Epithelial cell of esophagus (primary cell): ENCODE measurements at regions not wholly inside any gene's neighbourhood (a gene's known extent, or its start where the extent isn't known, plus 50 kb on each side); places are given as distances from the start of the nearest gene placed in this dataset.

Experiments used
- DNase-seq: peaks from one replicate; pipeline ENCODE4 v3.0.0; 2010; ENCODE audit warnings: low read depth
- H3K4me3 ChIP-seq: 2 replicates; pipeline ENCODE4 v1.5.1; 2011; ENCODE audit warnings: mild to moderate bottlenecking, low read length, control low read depth
- TF ChIP-seq, protein P1 (sequence below): IDR thresholded peaks from 2 replicates; pipeline ENCODE4 v1.5.1; 2011; ENCODE audit warnings: low read depth, mild to moderate bottlenecking, low read length, control low read depth, inconsistent platforms; ENCODE audit not compliant: insufficient read depth; ENCODE audit errors: missing control alignments

DNA sequence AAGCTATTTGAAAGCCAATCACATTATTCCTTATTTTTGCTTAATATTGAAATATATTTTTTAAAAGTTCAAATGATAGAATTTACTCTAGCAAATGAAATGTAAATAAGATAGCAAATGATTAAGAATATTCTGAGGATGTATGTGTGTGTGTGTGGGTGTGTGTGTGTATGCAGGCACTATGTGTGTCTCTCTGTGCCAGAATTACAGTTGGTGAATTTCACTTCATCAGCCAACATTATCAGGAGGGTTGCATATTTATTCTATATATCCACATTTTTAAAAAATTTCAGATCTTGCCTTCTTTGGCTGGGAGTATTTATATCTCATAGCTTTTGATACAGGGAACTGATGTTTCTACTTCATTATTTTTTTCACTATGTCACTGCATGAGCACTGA is 274.9 kb upstream of the SOX5 start:
- H3K4me3 ChIP-seq = no peak overlapping the region
- DNase-seq = no peak
- TF ChIP-seq, protein P1, sequence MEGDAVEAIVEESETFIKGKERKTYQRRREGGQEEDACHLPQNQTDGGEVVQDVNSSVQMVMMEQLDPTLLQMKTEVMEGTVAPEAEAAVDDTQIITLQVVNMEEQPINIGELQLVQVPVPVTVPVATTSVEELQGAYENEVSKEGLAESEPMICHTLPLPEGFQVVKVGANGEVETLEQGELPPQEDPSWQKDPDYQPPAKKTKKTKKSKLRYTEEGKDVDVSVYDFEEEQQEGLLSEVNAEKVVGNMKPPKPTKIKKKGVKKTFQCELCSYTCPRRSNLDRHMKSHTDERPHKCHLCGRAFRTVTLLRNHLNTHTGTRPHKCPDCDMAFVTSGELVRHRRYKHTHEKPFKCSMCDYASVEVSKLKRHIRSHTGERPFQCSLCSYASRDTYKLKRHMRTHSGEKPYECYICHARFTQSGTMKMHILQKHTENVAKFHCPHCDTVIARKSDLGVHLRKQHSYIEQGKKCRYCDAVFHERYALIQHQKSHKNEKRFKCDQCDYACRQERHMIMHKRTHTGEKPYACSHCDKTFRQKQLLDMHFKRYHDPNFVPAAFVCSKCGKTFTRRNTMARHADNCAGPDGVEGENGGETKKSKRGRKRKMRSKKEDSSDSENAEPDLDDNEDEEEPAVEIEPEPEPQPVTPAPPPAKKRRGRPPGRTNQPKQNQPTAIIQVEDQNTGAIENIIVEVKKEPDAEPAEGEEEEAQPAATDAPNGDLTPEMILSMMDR = no peak

DNA sequence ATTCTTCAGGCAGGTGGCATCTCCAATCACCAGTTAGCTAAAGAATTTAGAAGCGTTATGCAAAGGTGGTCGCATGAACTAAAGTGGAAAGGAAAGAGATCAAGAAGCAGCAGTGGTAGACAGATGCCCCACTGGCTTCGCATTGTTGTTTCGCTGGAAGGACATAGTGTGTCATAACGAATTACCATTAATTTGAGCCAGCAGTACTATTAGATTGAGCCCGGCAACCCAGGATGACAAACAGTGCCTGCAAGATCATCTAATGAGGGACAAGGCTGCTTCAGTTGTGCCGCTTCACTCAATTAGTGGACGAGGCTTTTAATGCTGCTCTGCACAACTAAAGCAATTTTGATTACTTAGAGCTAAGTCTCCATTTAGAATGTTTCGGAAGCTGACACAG is 274.5 kb upstream of the SOX5 start:
- TF ChIP-seq, protein P1 = no peak
- DNase-seq = no peak
- H3K4me3 ChIP-seq = no peak overlapping the region

DNA sequence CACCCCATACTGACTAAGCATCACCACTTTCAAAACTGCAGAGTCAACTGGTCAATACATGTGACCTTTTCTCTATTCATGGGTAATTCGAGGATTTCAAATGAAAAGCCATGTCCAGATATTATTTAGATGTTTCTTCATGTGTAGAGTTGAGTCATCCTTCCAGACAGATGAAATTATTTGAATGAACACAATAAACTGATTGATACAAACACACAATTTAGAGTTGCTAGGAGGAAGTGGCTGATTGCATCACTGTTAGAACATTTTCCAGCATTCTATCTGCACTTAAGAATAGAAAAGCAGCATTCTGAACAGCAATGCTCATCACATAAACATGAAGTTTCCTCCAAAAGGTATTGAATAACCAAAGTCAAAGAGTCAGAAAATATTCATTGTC is 273.5 kb upstream of the SOX5 start:
- peak; percentile 70 for DNase-seq

DNA sequence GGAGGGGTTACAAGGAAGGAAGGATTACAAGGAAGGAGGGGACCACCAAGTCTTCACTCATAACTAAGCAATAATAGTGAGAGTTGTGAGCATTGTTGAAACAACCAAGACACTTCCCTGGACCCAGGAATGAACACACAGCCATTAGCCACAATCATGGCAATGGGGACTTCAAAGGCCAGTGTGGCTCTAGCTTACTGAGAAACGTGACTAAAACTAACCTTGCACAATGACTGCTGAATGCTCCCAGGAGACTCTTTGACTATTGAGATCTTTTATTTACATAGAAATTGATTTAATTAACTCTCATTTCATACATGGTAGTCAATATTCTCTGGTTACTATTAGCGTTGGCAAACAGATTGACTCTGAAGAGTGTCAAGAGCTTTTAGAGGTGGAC is 263.0 kb upstream of the SOX5 start:
- H3K4me3 ChIP-seq = no peak overlapping the region
- TF ChIP-seq, protein P1 = no peak
- no peak for DNase-seq

More for the DNA sequence above, 273.5 kb upstream of the SOX5 start:
- H3K4me3 ChIP-seq = no peak overlapping the region
- TF ChIP-seq, protein P1 = no peak

DNA sequence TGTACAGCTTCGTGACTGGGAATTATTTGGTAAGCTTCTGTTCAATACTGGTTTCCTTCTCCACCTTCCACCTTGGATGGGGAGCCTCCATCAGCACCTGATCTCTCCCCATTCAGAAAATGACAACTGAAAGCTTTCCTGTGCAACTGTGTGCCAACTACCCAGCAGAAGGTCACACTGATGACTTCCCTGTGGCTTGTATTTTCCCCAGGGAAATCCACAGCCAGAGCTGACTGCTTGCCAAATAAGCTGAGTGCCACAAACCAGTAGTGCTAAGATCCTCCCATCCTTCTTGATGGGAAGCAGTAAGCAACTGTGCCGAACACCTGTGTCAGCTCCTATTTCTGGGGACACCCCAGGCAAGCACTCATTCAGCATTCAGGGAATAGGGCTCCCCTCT is 257.2 kb upstream of the SOX5 start:
- TF ChIP-seq, protein P1 = no peak
- no peak overlapping the region for H3K4me3 ChIP-seq
- no peak for DNase-seq

DNA sequence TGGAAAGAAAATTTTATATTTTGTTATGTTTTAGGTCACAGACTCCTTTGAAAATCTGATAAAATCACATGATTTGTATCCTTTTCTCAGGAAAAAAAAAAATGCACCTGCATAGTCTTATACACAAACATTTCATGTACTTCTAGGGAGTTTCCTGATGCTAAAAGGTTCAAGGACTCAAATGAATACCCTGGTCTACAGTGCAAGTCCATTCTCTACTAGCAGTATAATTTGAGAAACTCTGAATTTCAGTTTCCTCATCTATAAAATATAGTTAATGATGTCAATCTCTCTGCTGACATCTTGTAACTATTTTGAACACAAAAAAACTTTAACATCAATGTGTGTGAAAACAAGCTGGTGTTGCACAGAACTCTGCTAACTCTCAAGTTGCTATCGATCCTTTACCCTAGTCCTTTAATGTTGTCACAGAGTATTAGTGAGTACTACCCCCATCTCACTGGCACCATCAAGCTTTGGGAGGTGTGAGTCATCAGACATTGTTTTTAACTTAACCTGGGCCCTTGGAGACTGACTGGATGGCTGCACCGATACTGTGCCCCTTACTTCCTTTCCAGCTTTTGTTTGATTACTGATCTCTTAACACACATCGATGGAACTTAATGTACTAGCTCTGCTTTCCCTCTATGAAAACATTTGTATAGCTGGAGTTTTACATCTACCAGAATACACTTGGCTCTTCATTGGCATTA is 251.9 kb upstream of the SOX5 start:
- no peak for DNase-seq
- TF ChIP-seq, protein P1 = no peak

DNA sequence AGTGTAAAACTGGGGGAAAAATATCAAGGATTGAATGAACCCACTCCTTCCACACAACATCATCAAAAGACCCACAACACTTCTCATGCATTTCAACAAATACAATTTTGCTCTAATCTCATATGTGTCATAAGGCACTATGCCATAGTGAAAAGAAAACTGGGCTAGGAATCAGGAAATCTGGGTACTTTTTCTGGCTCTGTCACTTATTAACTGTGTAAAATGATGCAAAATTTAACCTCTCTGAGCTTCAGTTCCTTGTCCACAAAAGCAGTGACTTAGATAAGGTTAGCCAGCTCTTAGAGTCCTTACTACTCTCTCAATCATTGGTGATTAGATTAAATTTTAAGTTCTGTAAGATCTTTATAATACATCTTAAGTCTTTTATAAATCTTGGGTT is 250.5 kb upstream of the SOX5 start:
- no peak for DNase-seq
- TF ChIP-seq, protein P1 = no peak

More for the DNA sequence above, 251.9 kb upstream of the SOX5 start:
- no peak overlapping the region for H3K4me3 ChIP-seq

More for the DNA sequence above, 250.5 kb upstream of the SOX5 start:
- H3K4me3 ChIP-seq = no peak overlapping the region
